GM10266 (cell line): ENCODE measurements at regions not wholly inside any gene's neighbourhood (a gene's known extent, or its start where the extent isn't known, plus 50 kb on each side); places are given as distances from the start of the nearest gene placed in this dataset.

Experiments used
- DNase-seq: peaks from one replicate; pipeline ENCODE4 v3.0.0; 2012; ENCODE audit errors: extremely low spot score
- CTCF ChIP-seq: IDR thresholded peaks from 2 replicates; pipeline ENCODE4 v1.5.1; 2012; ENCODE audit warnings: mild to moderate bottlenecking, low read depth; ENCODE audit not compliant: control insufficient read depth, insufficient read depth; ENCODE audit errors: missing control alignments

- no peak for TF ChIP-seq CTCF
- no peak for DNase-seq
Observed at GRCh38 chr1:182003953-182004586, 57.4 kb downstream of the ZNF648 start.

- no peak for TF ChIP-seq CTCF
- DNase-seq: no peak
Observed at GRCh38 chr1:182003025-182003725, 58.3 kb downstream of the ZNF648 start.

GRCh38 chr1:182002570-182002969 is 58.9 kb downstream of the ZNF648 start:
- TF ChIP-seq CTCF: no peak
- DNase-seq: no peak

GRCh38 chr1:181998858-181999257 is 62.7 kb downstream of the ZNF648 start:
- no peak for DNase-seq
- no peak for TF ChIP-seq CTCF

- TF ChIP-seq CTCF: no peak
Observed at GRCh38 chr1:181992072-181992471, 69.4 kb downstream of the ZNF648 start.

GRCh38 chr1:181990728-181991127 is 70.8 kb downstream of the ZNF648 start:
- no peak for DNase-seq
- TF ChIP-seq CTCF: no peak

More at GRCh38 chr1:181992072-181992471, 69.4 kb downstream of the ZNF648 start:
- DNase-seq: no peak

- no peak for TF ChIP-seq CTCF
- DNase-seq: no peak
Observed at GRCh38 chr1:181989261-181989920, 72.1 kb downstream of the ZNF648 start.
